Astrocyte (in vitro differentiated cells and primary cell): ENCODE measurements at regions not wholly inside any gene's neighbourhood (a gene's known extent, or its start where the extent isn't known, plus 50 kb on each side); places are given as distances from the start of the nearest gene placed in this dataset.

Source experiments
- DNase-seq: peaks from one replicate; pipeline ENCODE4 v3.0.0-alpha.2; 2010; ENCODE audit warnings: low read depth
- FAIRE-seq: peaks from 2 replicates; lab custom pipeline; 2011; peaks lifted over from hg19 to GRCh38; lab: Jason Lieb, UNC
- H2AFZ ChIP-seq: 2 replicates; pipeline ENCODE4 v1.6.0; 2012; ENCODE audit warnings: low read depth, low read length, inconsistent platforms
- H3K27ac ChIP-seq: 2 replicates; pipeline ENCODE4 v1.5.1; 2011; ENCODE audit warnings: low read depth, low read length, inconsistent platforms
- H3K27me3 ChIP-seq: 2 replicates; pipeline ENCODE4 v1.6.0; 2011; ENCODE audit warnings: low read length, inconsistent platforms; ENCODE audit not compliant: insufficient read depth
- H3K36me3 ChIP-seq: 2 replicates; pipeline ENCODE4 v1.5.1; 2011; ENCODE audit warnings: low read length, inconsistent platforms; ENCODE audit not compliant: insufficient read depth
- H3K4me1 ChIP-seq: 2 replicates; pipeline ENCODE4 v1.5.1; 2011; ENCODE audit warnings: low read length, inconsistent platforms; ENCODE audit not compliant: insufficient read depth
- H3K4me2 ChIP-seq: 2 replicates; pipeline ENCODE4 v1.6.0; 2012; ENCODE audit warnings: low read length, inconsistent platforms
- H3K4me3 ChIP-seq: 2 replicates; pipeline ENCODE4 v1.5.1; 2011; ENCODE audit warnings: low read depth, mild to moderate bottlenecking, low read length, inconsistent platforms; ENCODE audit not compliant: insufficient read depth
- H3K79me2 ChIP-seq: 2 replicates; pipeline ENCODE4 v1.6.0; 2012; ENCODE audit warnings: mild to moderate bottlenecking, low read length, inconsistent platforms; ENCODE audit not compliant: insufficient read depth
- H3K9ac ChIP-seq: 2 replicates; pipeline ENCODE4 v1.6.0; 2012; ENCODE audit warnings: mild to moderate bottlenecking, low read length, inconsistent platforms
- H3K9me3 ChIP-seq: 2 replicates; pipeline ENCODE4 v1.5.1; 2012; ENCODE audit warnings: low read depth, mild to moderate bottlenecking, low read length, inconsistent platforms; ENCODE audit not compliant: insufficient read depth
- H4K20me1 ChIP-seq: 2 replicates; pipeline ENCODE4 v1.6.0; 2012; ENCODE audit warnings: low read length, inconsistent platforms; ENCODE audit not compliant: insufficient read depth
- H3K27ac Mint-ChIP-seq: one replicate; pipeline ENCODE4 v1.8.0; 2021; ENCODE audit warnings: mild to moderate bottlenecking, mixed read lengths; ENCODE audit not compliant: unreplicated experiment
- H3K27me3 Mint-ChIP-seq: one replicate; pipeline ENCODE4 v1.8.0; 2021; ENCODE audit warnings: low read depth, mixed read lengths; ENCODE audit not compliant: unreplicated experiment
- H3K36me3 Mint-ChIP-seq: one replicate; pipeline ENCODE4 v1.8.0; 2021; ENCODE audit warnings: low read depth, mixed read lengths; ENCODE audit not compliant: unreplicated experiment
- H3K4me1 Mint-ChIP-seq: one replicate; pipeline ENCODE4 v1.8.0; 2021; ENCODE audit warnings: low read depth, mixed read lengths; ENCODE audit not compliant: unreplicated experiment
- H3K4me3 Mint-ChIP-seq: one replicate; pipeline ENCODE4 v1.8.0; 2021; ENCODE audit warnings: mild to moderate bottlenecking, moderate library complexity, mixed read lengths; ENCODE audit not compliant: unreplicated experiment
- H3K9me3 Mint-ChIP-seq: one replicate; pipeline ENCODE4 v1.8.0; 2021; ENCODE audit warnings: mild to moderate bottlenecking, mixed read lengths; ENCODE audit not compliant: unreplicated experiment
- CTCF ChIP-seq: IDR thresholded peaks from 2 replicates; pipeline ENCODE4 v1.5.1; 2011; ENCODE audit warnings: low read depth, mild to moderate bottlenecking, inconsistent platforms, low read length, moderate library complexity; ENCODE audit not compliant: insufficient read depth
- EZH2 ChIP-seq: IDR thresholded peaks from 2 replicates; pipeline ENCODE4 v1.6.1; 2012; ENCODE audit warnings: mild to moderate bottlenecking, low read length, inconsistent platforms; ENCODE audit not compliant: insufficient read depth

- Histone ChIP-seq H3K36me3 (no peaks in the 10 kb centered on the region), H3K9me3 (no peaks in the 10 kb centered on the region), H3K27ac (no peak overlapping the region), H3K4me1 (peaks cover 30% of the 10 kb centered on the region), H2AFZ (no peak overlapping the region), H3K79me2 (no peaks in the 10 kb centered on the region), H3K4me3 (no peak overlapping the region), H4K20me1 (no peaks in the 10 kb centered on the region), H3K9ac (no peak overlapping the region), H3K27me3 (no peaks in the 10 kb centered on the region), H3K4me2 (no peak overlapping the region)
- H3K9me3 Mint-ChIP-seq = peaks cover 4% of the 10 kb centered on the region
- peaks cover 23% of the 10 kb centered on the region for H3K4me1 Mint-ChIP-seq
- H3K27me3 Mint-ChIP-seq = no peaks in the 10 kb centered on the region
- H3K4me3 Mint-ChIP-seq = no peak overlapping the region
- no peaks in the 10 kb centered on the region for H3K36me3 Mint-ChIP-seq
- no peak for TF ChIP-seq CTCF
- TF ChIP-seq EZH2 = no peak
- FAIRE-seq (no peak), DNase-seq (peak; percentile 27)
- H3K27ac Mint-ChIP-seq = peak overlapping the region; percentile 23
These were observed 99.6 kb upstream of the TMEM170B start for GRCh38 chr6:11437824-11438459.

- H3K4me3 ChIP-seq = no peak overlapping the region
- no peaks in the 10 kb centered on the region for H3K9me3 ChIP-seq
- H3K27me3 Mint-ChIP-seq = no peaks in the 10 kb centered on the region
- FAIRE-seq = no peak
- no peak for DNase-seq
- H3K4me3 Mint-ChIP-seq = no peak overlapping the region
- no peak overlapping the region for H3K27ac ChIP-seq
- H3K4me2 ChIP-seq = no peak overlapping the region
- no peaks in the 10 kb centered on the region for H4K20me1 ChIP-seq
- TF ChIP-seq CTCF (no peak), EZH2 (no peak)
- peaks cover 40% of the 10 kb centered on the region for H3K4me1 ChIP-seq
- H3K4me1 Mint-ChIP-seq = peaks cover 37% of the 10 kb centered on the region
- H3K79me2 ChIP-seq = no peaks in the 10 kb centered on the region
- no peaks in the 10 kb centered on the region for H3K36me3 Mint-ChIP-seq
- no peaks in the 10 kb centered on the region for H3K9me3 Mint-ChIP-seq
- H3K9ac ChIP-seq = no peak overlapping the region
- H3K36me3 ChIP-seq = no peaks in the 10 kb centered on the region
- H3K27me3 ChIP-seq = no peaks in the 10 kb centered on the region
- no peak overlapping the region for H3K27ac Mint-ChIP-seq
- no peak overlapping the region for H2AFZ ChIP-seq
These were observed 100.9 kb upstream of the TMEM170B start for GRCh38 chr6:11436508-11437096.
